IPS-18c (cell line): ENCODE measurements at regions not wholly inside any gene's neighbourhood (a gene's known extent, or its start where the extent isn't known, plus 50 kb on each side); places are given as distances from the start of the nearest gene placed in this dataset.

ENCODE experiments used
- H3K4me3 ChIP-seq: 2 replicates; pipeline ENCODE4 v1.7.0; 2013; ENCODE audit warnings: low read depth, mild to moderate bottlenecking, low read length, moderate library complexity; ENCODE audit not compliant: insufficient read depth
- H3K9me3 ChIP-seq: one replicate; pipeline ENCODE4 v1.6.1; 2013; ENCODE audit warnings: mild to moderate bottlenecking, low read length, moderate library complexity; ENCODE audit not compliant: control insufficient read depth, insufficient read depth

- H3K4me3 ChIP-seq = no peak overlapping the region
These were observed 377.1 kb upstream of the HS6ST1 start for GRCh38 chr2:128695646-128696220.

GRCh38 chr2:128696421-128696820, 377.8 kb upstream of the HS6ST1 start:
- no peak overlapping the region for H3K4me3 ChIP-seq
- H3K9me3 ChIP-seq = no peaks in the 10 kb centered on the region

More at GRCh38 chr2:128695646-128696220, 377.1 kb upstream of the HS6ST1 start:
- H3K9me3 ChIP-seq = no peaks in the 10 kb centered on the region

GRCh38 chr2:128701418-128701817, 382.8 kb upstream of the HS6ST1 start:
- Histone ChIP-seq H3K9me3 (no peaks in the 10 kb centered on the region), H3K4me3 (no peak overlapping the region)

- H3K9me3 ChIP-seq = peaks cover 5% of the 10 kb centered on the region
These were observed 383.9 kb upstream of the HS6ST1 start for GRCh38 chr2:128702616-128703015.

GRCh38 chr2:128708106-128708816, 389.6 kb upstream of the HS6ST1 start:
- Histone ChIP-seq H3K4me3 (no peak overlapping the region), H3K9me3 (peaks cover 8% of the 10 kb centered on the region)

More at GRCh38 chr2:128702616-128703015, 383.9 kb upstream of the HS6ST1 start:
- H3K4me3 ChIP-seq = no peak overlapping the region

- Histone ChIP-seq H3K9me3 (peaks cover 10% of the 10 kb centered on the region), H3K4me3 (no peak overlapping the region)
These were observed 391.6 kb upstream of the HS6ST1 start for GRCh38 chr2:128710242-128710641.

- Histone ChIP-seq H3K9me3 (peaks cover 10% of the 10 kb centered on the region), H3K4me3 (no peak overlapping the region)
These were observed 392.1 kb upstream of the HS6ST1 start for GRCh38 chr2:128710729-128711128.

- Histone ChIP-seq H3K9me3 (peaks cover 2% of the 10 kb centered on the region), H3K4me3 (no peak overlapping the region)
These were observed 395.6 kb upstream of the HS6ST1 start for GRCh38 chr2:128714285-128714684.

DNA sequence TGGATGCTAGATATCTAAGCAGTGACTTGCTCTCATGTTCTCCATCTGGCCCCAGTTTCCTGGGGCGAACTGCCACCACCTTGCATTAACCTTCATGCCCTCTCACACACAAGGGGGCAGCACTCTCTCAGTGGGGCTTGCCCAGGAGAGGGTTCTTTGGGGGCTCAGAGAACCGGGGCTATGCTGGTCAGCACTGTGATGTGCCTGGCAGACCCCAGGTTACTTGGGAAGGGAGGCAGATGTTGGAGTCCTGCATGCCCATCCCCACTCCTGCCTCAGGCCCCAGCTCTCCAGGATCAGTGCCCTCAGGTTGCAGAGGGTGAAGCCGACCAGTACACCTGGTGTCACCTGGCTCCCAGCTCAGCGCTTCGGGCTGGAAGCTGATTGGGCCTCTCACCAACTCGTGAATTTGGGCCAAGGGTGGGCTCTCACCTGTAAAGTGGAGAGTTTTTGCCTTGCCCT, 396.2 kb upstream of the HS6ST1 start:
- no peak overlapping the region for H3K4me3 ChIP-seq
- H3K9me3 ChIP-seq = peaks cover 2% of the 10 kb centered on the region

GRCh38 chr2:128715360-128715759, 396.7 kb upstream of the HS6ST1 start:
- H3K4me3 ChIP-seq = no peak overlapping the region
- H3K9me3 ChIP-seq = peaks cover 2% of the 10 kb centered on the region

DNA sequence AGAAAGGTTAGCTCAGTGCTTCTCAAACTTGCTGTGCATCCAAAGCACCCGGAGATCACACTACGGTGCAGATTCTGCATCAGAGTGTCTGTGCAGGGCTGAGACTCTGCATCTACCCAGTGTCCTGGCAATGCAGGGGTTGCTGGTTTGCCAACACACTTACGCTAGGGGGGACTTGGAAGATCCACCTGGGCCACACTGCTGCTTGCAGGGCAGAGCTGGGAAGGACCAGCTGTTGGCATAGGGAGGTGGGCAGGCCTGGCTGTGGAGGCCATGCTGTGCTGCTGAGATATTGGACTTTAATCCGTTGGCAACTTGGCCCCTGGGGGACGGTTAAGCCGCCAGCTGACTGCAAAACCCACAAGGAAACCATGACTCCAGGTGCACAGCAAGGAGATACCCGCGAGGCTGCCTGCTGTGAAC, 397.6 kb upstream of the HS6ST1 start:
- no peak overlapping the region for H3K4me3 ChIP-seq
- peaks cover 2% of the 10 kb centered on the region for H3K9me3 ChIP-seq

DNA sequence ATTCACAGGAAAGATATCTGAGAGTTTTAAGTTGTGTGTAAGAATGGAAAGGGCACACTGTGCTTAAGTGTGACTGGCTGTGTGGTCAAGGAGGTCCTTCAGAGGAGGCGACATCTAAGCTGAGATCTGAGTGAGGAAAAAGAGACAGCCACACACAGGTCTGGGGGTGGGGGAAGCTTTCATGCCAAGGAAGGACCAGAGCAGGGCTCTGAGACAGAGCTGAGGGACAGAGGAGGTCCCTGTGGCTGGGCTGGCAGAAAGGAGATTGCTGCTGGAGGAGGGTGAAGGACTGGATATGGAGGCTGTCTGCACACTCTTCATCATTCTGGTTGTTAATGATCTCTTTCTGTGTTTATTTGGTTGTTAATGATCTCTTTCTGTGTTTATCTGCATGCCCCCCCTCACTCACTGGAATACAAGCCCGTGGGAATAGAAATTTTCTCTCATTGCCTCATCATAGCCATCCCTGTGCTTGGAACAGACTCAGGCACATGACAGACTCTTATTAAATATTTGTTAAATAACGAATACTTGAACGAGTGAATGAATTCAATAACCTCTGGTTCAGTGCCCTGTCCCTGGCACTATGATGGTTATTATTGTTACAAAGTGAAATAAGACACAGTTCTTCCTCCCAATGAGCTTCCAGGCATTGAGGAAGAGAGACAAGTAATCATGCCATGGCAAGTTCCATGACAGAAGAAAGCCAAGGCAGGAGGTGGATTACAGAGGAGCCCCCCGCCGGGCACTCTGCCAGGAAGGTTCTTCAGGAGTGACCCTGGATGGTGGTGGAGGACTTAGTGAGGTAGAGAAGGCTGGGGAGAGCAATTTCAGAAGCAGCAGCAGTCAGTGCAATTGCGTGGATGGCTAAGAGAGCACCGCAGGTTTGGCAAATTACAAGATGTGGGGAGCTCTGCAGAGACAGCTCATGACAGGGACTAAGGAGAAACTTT, 399.4 kb upstream of the HS6ST1 start:
- Histone ChIP-seq H3K4me3 (no peak overlapping the region), H3K9me3 (peaks cover 2% of the 10 kb centered on the region)

- Histone ChIP-seq H3K9me3 (no peaks in the 10 kb centered on the region), H3K4me3 (no peak overlapping the region)
These were observed 401.7 kb upstream of the HS6ST1 start for GRCh38 chr2:128720080-128721022.

DNA sequence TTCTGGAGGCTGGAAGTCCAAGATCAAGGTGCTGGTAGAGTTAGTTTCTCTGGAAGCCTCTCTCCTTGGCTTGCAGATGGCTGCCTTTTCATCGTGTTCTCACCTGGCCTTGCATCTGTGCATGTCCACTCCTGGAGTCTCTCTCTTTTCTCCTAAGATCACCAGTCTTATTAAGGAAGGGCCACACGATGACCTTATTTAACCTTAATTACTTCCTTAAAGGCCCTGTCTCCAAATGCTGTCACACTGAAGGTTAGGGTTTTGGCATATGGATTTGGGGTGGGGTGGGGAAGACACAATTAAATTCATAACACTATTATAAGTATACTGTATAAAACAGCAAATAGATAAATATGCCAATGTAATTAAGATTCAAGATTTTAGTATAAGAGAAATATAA, 402.4 kb upstream of the HS6ST1 start:
- no peaks in the 10 kb centered on the region for H3K9me3 ChIP-seq
- no peak overlapping the region for H3K4me3 ChIP-seq

GRCh38 chr2:128722489-128722888, 403.8 kb upstream of the HS6ST1 start:
- H3K9me3 ChIP-seq = no peaks in the 10 kb centered on the region
- H3K4me3 ChIP-seq = no peak overlapping the region

GRCh38 chr2:128724547-128724946, 405.9 kb upstream of the HS6ST1 start:
- no peak overlapping the region for H3K4me3 ChIP-seq

GRCh38 chr2:128724972-128725371, 406.3 kb upstream of the HS6ST1 start:
- H3K9me3 ChIP-seq = no peaks in the 10 kb centered on the region
- no peak overlapping the region for H3K4me3 ChIP-seq

More at GRCh38 chr2:128724547-128724946, 405.9 kb upstream of the HS6ST1 start:
- H3K9me3 ChIP-seq = no peaks in the 10 kb centered on the region
